ENCODE measurements at regions not wholly inside any gene's neighbourhood (a gene's known extent, or its start where the extent isn't known, plus 50 kb on each side); places are given as distances from the start of the nearest gene placed in this dataset.

DNA sequence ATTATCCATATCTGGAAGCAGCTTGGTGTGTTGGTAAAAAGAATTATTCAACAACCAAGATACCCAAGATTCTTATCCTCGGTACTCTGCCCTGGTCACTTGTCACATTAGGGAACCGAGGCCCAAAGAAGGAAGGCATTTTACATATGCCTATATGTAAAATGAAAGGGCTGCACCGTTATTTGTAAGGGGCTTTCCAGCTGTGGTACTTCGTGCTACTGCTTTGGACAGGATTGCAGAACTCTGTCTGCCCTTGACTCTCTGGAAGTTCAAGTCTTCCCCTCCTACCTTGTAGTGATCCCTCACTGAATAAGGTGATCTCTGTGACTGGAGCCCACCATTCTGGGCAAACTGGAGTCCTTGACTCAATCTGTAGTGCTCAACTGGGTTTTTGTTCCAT is 198.9 kb upstream of the TOPAZ1 start:
- DNase-seq, result no peak
- TF ChIP-seq CTCF (IDR thresholded peaks at IDR 0.05; ENCODE audit: unreplicated experiment), result no peak
- intact Hi-C loops (cut with micrococcal nuclease; ENCODE audit: unreplicated experiment), result no loop called here
- no peak overlapping the region for H3K27ac Mint-ChIP-seq (ENCODE audit: unreplicated experiment)
- H3K4me3 Mint-ChIP-seq (ENCODE audit: low read depth, unreplicated experiment), result no peak overlapping the region
- H3K9me3 Mint-ChIP-seq (ENCODE audit: low read depth, unreplicated experiment), result no peaks in the 10 kb centered on the region
- CTCF ChIA-PET, result no interaction called here
- peaks cover 21% of the 10 kb centered on the region for H3K4me1 Mint-ChIP-seq (ENCODE audit: low read depth, unreplicated experiment)
- no TSS peak for BruUV-seq (replicated peaks)
- H3K27me3 Mint-ChIP-seq (ENCODE audit: unreplicated experiment), result no peaks in the 10 kb centered on the region
- H3K36me3 Mint-ChIP-seq (ENCODE audit: insufficient read depth, unreplicated experiment), result no peaks in the 10 kb centered on the region

- Mint-ChIP-seq H3K9me3 (ENCODE audit: low read depth, unreplicated experiment) (no peaks in the 10 kb centered on the region), H3K27me3 (ENCODE audit: unreplicated experiment) (no peaks in the 10 kb centered on the region), H3K4me1 (ENCODE audit: low read depth, unreplicated experiment) (peaks cover 39% of the 10 kb centered on the region), H3K36me3 (ENCODE audit: insufficient read depth, unreplicated experiment) (no peaks in the 10 kb centered on the region), H3K27ac (ENCODE audit: unreplicated experiment) (peak overlapping the region; percentile 44), H3K4me3 (ENCODE audit: low read depth, unreplicated experiment) (no peak overlapping the region)
- CTCF ChIA-PET, result interaction anchor here (0.6 to 1.2 kb wide), 2 partner anchors 59 to 1592 kb away, joined by 3 read pairs; no protein-coding TSS in a partner anchor
- intact Hi-C loops (cut with micrococcal nuclease; ENCODE audit: unreplicated experiment), result loop anchor here (5.0 kb wide), 1 partner anchor 43 kb away; no protein-coding TSS in a partner anchor
- BruUV-seq (replicated peaks), result no TSS peak
- peak; percentile 83 for DNase-seq
- no peak for TF ChIP-seq CTCF (IDR thresholded peaks at IDR 0.05; ENCODE audit: unreplicated experiment)
These were observed 196.0 kb upstream of the TOPAZ1 start for GRCh38 chr3:44045476-44046275.

GRCh38 chr3:44047796-44048195 is 193.9 kb upstream of the TOPAZ1 start:
- no peaks in the 10 kb centered on the region for H3K27me3 Mint-ChIP-seq (ENCODE audit: unreplicated experiment)
- H3K27ac Mint-ChIP-seq (ENCODE audit: unreplicated experiment), result peak overlapping the region; percentile 27

DNA sequence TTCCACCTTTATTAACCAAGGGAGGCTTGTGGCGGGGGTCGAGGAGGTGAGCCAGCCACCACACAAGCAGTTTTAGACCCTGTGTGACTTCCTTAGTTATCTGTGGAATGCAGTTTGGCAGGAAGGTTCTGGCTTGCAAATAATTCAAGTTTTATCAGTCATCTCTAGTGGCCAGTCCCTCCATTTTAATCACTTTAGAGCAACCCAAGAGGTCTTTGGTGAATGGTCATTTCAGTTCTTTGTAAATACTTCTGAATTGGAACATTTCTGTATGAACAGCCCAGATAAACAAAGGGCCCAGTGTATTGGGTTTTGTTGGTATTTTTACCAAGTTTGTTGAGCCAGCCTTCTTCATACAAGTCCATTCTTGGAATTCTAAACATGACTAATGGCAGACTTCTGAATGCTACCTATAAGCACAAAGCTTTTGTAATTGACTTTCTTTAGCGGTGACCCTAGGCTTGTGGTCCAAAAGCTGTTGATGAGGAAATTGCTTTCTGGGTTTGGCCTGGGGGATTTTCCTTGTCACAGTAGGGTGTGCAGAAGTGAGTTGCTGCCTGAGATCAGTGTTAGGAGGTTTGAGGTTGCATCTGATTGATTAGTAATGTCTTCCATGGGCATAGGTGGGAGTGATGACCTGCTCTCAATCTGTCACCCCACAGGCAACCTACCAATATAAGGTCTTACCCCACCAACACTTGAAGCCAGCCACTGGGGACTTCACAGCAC is 193.3 kb upstream of the TOPAZ1 start:
- H3K27ac Mint-ChIP-seq (ENCODE audit: unreplicated experiment), result peak overlapping the region; percentile 81
- peak overlapping the region; percentile 26 for H3K4me3 Mint-ChIP-seq (ENCODE audit: low read depth, unreplicated experiment)
- H3K9me3 Mint-ChIP-seq (ENCODE audit: low read depth, unreplicated experiment), result no peaks in the 10 kb centered on the region
- TF ChIP-seq CTCF (IDR thresholded peaks at IDR 0.05; ENCODE audit: unreplicated experiment), result no peak
- CTCF ChIA-PET, result no interaction called here
- peaks cover 39% of the 10 kb centered on the region for H3K4me1 Mint-ChIP-seq (ENCODE audit: low read depth, unreplicated experiment)
- peak; percentile 58 for DNase-seq
- no peaks in the 10 kb centered on the region for H3K36me3 Mint-ChIP-seq (ENCODE audit: insufficient read depth, unreplicated experiment)
- no TSS peak for BruUV-seq (replicated peaks)
- intact Hi-C loops (cut with micrococcal nuclease; ENCODE audit: unreplicated experiment), result loop anchor here (5.0 kb wide), 1 partner anchor 46 kb away; no protein-coding TSS in a partner anchor
- H3K27me3 Mint-ChIP-seq (ENCODE audit: unreplicated experiment), result no peaks in the 10 kb centered on the region

More at GRCh38 chr3:44047796-44048195, 193.9 kb upstream of the TOPAZ1 start:
- Mint-ChIP-seq H3K36me3 (ENCODE audit: insufficient read depth, unreplicated experiment) (no peaks in the 10 kb centered on the region), H3K4me1 (ENCODE audit: low read depth, unreplicated experiment) (peaks cover 39% of the 10 kb centered on the region), H3K9me3 (ENCODE audit: low read depth, unreplicated experiment) (no peaks in the 10 kb centered on the region), H3K4me3 (ENCODE audit: low read depth, unreplicated experiment) (no peak overlapping the region)
- CTCF ChIA-PET, result no interaction called here
- DNase-seq, result no peak
- no TSS peak for BruUV-seq (replicated peaks)
- TF ChIP-seq CTCF (IDR thresholded peaks at IDR 0.05; ENCODE audit: unreplicated experiment), result no peak
- intact Hi-C loops (cut with micrococcal nuclease; ENCODE audit: unreplicated experiment), result loop anchor here (5.0 kb wide), 1 partner anchor 45 kb away; no protein-coding TSS in a partner anchor
